GM12875 (cell line): ENCODE measurements at regions not wholly inside any gene's neighbourhood (a gene's known extent, or its start where the extent isn't known, plus 50 kb on each side); places are given as distances from the start of the nearest gene placed in this dataset.
"Not testable (repeated sequence)": the region's sequence is repeated elsewhere in the genome, so short reads cannot be mapped to it uniquely, and the experiment has no call there.

Experiments
- H3K4me3 ChIP-seq: one replicate; pipeline ENCODE4 v1.5.1; 2011; ENCODE audit warnings: low read depth, low read length, control low read depth
- TF ChIP-seq, protein P1 (sequence below): IDR thresholded peaks from 2 replicates; pipeline ENCODE4 v1.5.1; 2011; ENCODE audit warnings: low read depth, mild to moderate bottlenecking, control low read depth, inconsistent platforms, low read length, moderate library complexity, borderline replicate concordance; ENCODE audit not compliant: insufficient read depth

GRCh38 chr1:198417039-198417438 lies 123.4 kb downstream of the ATP6V1G3 start:
- TF ChIP-seq, protein P1, sequence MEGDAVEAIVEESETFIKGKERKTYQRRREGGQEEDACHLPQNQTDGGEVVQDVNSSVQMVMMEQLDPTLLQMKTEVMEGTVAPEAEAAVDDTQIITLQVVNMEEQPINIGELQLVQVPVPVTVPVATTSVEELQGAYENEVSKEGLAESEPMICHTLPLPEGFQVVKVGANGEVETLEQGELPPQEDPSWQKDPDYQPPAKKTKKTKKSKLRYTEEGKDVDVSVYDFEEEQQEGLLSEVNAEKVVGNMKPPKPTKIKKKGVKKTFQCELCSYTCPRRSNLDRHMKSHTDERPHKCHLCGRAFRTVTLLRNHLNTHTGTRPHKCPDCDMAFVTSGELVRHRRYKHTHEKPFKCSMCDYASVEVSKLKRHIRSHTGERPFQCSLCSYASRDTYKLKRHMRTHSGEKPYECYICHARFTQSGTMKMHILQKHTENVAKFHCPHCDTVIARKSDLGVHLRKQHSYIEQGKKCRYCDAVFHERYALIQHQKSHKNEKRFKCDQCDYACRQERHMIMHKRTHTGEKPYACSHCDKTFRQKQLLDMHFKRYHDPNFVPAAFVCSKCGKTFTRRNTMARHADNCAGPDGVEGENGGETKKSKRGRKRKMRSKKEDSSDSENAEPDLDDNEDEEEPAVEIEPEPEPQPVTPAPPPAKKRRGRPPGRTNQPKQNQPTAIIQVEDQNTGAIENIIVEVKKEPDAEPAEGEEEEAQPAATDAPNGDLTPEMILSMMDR, result no peak
- H3K4me3 ChIP-seq, result no peak overlapping the region

GRCh38 chr1:198416296-198416695 lies 124.2 kb downstream of the ATP6V1G3 start:
- TF ChIP-seq, protein P1, result no peak
- H3K4me3 ChIP-seq, result no peak overlapping the region

DNA sequence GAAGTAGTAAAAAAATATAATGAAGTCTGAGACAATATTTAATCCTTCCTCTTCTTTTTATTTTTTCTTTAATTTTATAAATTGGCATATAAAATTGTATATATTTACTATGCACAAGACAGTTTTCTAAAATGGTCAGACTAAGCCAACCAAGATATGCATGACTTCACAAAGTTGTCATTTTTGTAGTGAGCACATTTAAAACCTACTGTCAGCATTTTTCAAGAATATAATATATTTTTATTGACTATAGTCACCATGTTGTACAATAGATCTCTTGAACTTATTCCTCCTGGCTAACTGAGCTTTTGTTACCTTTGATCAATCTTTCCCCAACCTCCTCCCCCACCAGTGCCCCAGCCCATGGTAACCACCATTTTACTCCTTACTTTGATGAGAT lies 129.2 kb downstream of the ATP6V1G3 start:
- no peak overlapping the region for H3K4me3 ChIP-seq

GRCh38 chr1:198408716-198409115 lies 131.8 kb downstream of the ATP6V1G3 start:
- TF ChIP-seq, protein P1, result no peak
- no peak overlapping the region for H3K4me3 ChIP-seq

More for the DNA sequence above, 129.2 kb downstream of the ATP6V1G3 start:
- TF ChIP-seq, protein P1, result no peak

DNA sequence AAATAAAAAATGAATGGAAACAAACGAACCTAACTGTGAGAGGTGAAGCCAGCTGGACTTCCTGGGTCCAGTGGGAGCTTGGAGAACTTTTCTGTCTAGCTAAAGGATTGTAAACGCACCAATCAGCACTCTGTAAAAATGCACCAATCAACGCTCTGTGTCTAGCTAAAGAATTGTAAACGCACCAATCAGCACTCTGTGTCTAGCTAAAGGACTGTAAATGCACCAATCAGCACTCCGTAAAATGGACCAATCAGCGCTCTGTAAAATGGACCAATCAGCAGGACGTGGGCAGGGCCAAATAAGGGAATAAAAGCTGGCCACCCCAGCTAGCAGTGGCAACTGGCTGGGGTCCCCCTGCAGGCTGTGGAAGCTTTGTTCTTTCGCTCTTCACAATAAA lies 135.8 kb downstream of the ATP6V1G3 start:
- H3K4me3 ChIP-seq, result not testable (repeated sequence)

- H3K4me3 ChIP-seq, result no peak overlapping the region
- TF ChIP-seq, protein P1, result no peak
These were observed 140.4 kb downstream of the ATP6V1G3 start for GRCh38 chr1:198400063-198400462.

DNA sequence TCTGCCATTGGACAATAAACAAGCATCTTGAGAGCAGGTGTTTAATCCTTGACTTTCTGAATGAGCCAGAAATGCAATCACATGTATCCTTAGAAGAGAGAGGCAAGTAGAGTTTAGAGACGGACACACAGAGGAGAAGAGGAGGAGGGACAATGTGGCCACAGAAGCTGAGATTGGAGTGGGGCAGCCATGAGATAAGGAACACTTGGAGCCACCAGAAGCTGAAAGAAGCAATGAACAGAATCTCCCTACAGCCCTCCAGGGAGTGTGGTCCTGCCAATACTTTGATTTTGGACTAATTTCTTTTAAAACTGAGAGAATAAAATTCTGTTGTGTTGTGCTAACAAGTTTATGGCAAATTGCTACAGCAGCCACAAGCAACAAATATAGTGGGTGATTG lies 141.0 kb downstream of the ATP6V1G3 start:
- TF ChIP-seq, protein P1, result no peak
- no peak overlapping the region for H3K4me3 ChIP-seq
